Tibial artery (tissue), 4 donors: ENCODE measurements at regions not wholly inside any gene's neighbourhood (a gene's known extent, or its start where the extent isn't known, plus 50 kb on each side); places are given as distances from the start of the nearest gene placed in this dataset.
"Not testable (repeated sequence)": the region's sequence is repeated elsewhere in the genome, so short reads cannot be mapped to it uniquely, and the experiment has no call there.

ENCODE experiments used
- DNase-seq, 2 donors: peaks; one replicate each; pipeline ENCODE4 v3.0.0-alpha.2; 2019
- H3K27ac ChIP-seq, 2 donors: fragments of 200-600 bp; sonication (generic) in 1 of 2; 1 replicate in 1 of 2; 2 replicates in 1 of 2; pipeline ENCODE4 v1.5.1; 2018 to 2019; ENCODE audit warnings: mild to moderate bottlenecking in 1 of 2
- H3K27me3 ChIP-seq, 2 donors: fragments of 200-600 bp; sonication (generic) in 1 of 2; one replicate each; pipeline versions ENCODE4 v1.5.1 to v1.6.0; 2016 to 2019
- H3K36me3 ChIP-seq, 3 donors: fragments of 200-600 bp; sonication (generic) in 2 of 3; one replicate each; pipeline ENCODE4 v1.5.1; 2016 to 2019; ENCODE audit warnings: mild to moderate bottlenecking in 2 of 3
- H3K4me1 ChIP-seq, 4 donors: fragments of 200-600 bp; sonication (generic) in 2 of 4; 1 replicate in 3 of 4; 2 replicates in 1 of 4; pipeline ENCODE4 v1.5.1; 2016 to 2019
- H3K4me3 ChIP-seq, 2 donors: fragments of 200-600 bp; sonication (generic) in 1 of 2; 1 replicate in 1 of 2; 2 replicates in 1 of 2; pipeline ENCODE4 v1.5.1; 2018 to 2019; ENCODE audit warnings: mild to moderate bottlenecking in 2 of 2
- H3K9me3 ChIP-seq, 3 donors: fragments of 200-600 bp; sonication (generic) in 1 of 3; one replicate each; pipeline ENCODE4 v1.5.1; 2016 to 2019
- intact Hi-C: fragments of 100-400 bp; cut with DNase I; formaldehyde crosslinking; loops from one replicate; pipeline ENCODE4 v1.15.0; 2023; ENCODE audit warnings: low total_unique reads
- TF ChIP-seq, protein P1 (sequence below), 2 experiments: fragments of 200-600 bp in 1 of 2; fragments of 450-650 bp in 1 of 2; IDR thresholded peaks; one replicate each; pipeline ENCODE4 v1.5.1; 2017 to 2019; ENCODE audit warnings: antibody characterized with exemption in 2 of 2, mild to moderate bottlenecking in 1 of 2, moderate library complexity in 1 of 2

DNA sequence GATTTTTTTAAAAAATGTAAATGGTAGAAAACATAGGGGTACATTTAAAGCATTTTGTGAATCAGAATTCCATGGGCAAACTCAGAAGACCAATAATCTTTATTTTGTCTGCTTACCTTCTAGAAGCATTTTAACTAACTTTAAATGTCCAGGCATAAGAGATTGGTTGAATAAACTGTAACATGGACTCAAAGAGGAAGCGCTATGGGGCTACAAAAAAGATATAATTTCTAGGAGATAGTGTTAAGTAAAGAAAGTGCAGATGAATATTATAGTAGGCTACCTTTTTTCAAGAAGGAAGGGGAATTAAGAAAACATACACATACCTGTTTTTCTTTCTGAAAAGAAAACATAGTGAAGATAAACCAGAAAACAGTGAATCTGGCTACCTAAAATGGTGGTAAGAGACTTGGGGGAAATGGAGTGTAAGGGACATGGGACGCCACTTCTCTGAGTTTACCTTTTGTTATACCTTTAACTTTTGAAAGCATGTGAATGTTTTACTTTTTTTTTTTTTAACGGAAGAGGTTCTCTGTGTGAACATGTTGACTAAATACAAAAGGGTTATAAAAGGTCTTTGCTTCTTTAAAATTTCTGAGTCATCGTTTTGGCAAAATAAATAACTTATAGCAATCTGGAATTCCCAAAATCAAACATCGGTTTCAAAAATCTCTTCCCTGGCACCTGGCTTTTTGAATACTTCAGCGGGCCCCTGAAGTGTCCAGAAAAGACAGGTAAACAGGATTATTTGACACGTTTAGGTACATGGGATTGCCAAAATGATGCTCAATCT is 133.4 kb downstream of the OR2B2 start:
- no peak overlapping the region for H3K4me3 ChIP-seq
- intact Hi-C loops: no loop called here
- no peaks in the 10 kb centered on the region for H3K4me1 ChIP-seq
- no peaks in the 10 kb centered on the region for H3K9me3 ChIP-seq
- DNase-seq: no peak
- peaks cover 0 to 24% of the 10 kb centered on the region in 2 donors for H3K27me3 ChIP-seq
- H3K27ac ChIP-seq: no peak overlapping the region
- TF ChIP-seq, protein P1, sequence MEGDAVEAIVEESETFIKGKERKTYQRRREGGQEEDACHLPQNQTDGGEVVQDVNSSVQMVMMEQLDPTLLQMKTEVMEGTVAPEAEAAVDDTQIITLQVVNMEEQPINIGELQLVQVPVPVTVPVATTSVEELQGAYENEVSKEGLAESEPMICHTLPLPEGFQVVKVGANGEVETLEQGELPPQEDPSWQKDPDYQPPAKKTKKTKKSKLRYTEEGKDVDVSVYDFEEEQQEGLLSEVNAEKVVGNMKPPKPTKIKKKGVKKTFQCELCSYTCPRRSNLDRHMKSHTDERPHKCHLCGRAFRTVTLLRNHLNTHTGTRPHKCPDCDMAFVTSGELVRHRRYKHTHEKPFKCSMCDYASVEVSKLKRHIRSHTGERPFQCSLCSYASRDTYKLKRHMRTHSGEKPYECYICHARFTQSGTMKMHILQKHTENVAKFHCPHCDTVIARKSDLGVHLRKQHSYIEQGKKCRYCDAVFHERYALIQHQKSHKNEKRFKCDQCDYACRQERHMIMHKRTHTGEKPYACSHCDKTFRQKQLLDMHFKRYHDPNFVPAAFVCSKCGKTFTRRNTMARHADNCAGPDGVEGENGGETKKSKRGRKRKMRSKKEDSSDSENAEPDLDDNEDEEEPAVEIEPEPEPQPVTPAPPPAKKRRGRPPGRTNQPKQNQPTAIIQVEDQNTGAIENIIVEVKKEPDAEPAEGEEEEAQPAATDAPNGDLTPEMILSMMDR (IDR thresholded peaks at IDR 0.05): no peak
- no peaks in the 10 kb centered on the region for H3K36me3 ChIP-seq

DNA sequence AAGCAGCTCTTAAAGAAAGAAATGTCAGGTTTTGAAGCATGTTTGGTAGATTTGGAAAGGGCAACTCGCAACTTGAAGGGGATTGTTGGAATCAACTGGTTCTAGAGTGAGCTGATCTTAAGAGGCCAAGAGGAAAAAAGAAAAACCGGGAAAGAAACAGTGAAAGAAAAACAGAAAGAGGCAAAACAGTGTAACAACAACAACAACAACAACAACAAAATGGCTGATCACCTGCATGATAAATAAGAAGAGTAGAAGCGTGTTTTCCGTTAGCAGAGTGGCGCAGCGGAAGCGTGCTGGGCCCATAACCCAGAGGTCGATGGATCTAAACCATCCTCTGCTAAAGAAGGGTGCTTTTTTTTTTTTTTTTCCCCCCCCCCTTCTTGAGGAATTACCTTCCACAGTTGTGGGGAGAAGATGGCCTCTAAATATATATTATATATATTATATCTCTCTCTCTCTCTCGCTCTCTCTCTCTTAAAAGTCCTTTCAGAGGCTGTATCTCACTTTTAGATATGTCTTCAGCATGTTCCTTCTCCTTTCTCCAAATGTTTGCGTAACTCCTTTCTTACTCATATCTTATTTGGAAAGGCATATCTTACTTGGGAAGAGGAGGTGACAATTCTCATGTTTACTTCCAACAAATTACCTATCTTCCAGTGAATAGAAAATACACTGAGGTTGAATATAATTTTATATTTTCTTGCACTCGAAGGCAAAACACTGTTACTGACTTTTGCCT is 134.4 kb downstream of the OR2B2 start:
- Histone ChIP-seq H3K36me3 (no peaks in the 10 kb centered on the region), H3K27me3 (peaks cover 0 to 24% of the 10 kb centered on the region in 2 donors), H3K9me3 (no peaks in the 10 kb centered on the region), H3K4me3 (no peak overlapping the region), H3K27ac (no peak overlapping the region), H3K4me1 (peaks cover 0 to under 1% (median 0%) of the 10 kb centered on the region in 4 donors)
- intact Hi-C loops: no loop called here
- TF ChIP-seq, protein P1 (IDR thresholded peaks at IDR 0.05): no peak
- no peak for DNase-seq

DNA sequence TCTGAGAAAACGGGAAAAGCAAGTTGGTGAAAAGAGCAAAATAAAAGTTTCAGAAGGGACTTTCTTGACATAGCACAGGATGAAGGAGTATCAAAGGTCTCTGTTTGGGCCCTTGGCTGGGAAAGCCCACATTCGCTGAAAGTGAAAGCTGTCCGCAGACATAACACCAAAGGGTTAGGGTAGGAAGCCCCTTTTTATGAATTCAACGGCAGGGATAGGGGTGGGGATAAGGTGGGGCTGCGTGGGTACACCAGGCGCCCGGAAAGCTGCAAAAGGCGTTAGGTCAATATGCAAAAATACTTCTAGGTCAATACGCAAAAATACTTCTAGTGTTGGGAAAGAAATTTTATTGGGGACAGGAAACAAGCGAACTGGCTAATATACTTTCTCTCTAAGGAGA is 135.1 kb downstream of the OR2B2 start:
- H3K4me3 ChIP-seq: no peak overlapping the region
- H3K9me3 ChIP-seq: no peaks in the 10 kb centered on the region
- no peaks in the 10 kb centered on the region for H3K36me3 ChIP-seq
- H3K27ac ChIP-seq: no peak overlapping the region
- TF ChIP-seq, protein P1 (IDR thresholded peaks at IDR 0.05): no peak
- peaks cover 0 to 24% of the 10 kb centered on the region in 2 donors for H3K27me3 ChIP-seq
- peaks cover 0 to 7% (median 3%) of the 10 kb centered on the region in 4 donors for H3K4me1 ChIP-seq
- DNase-seq: no peak
- intact Hi-C loops: no loop called here

DNA sequence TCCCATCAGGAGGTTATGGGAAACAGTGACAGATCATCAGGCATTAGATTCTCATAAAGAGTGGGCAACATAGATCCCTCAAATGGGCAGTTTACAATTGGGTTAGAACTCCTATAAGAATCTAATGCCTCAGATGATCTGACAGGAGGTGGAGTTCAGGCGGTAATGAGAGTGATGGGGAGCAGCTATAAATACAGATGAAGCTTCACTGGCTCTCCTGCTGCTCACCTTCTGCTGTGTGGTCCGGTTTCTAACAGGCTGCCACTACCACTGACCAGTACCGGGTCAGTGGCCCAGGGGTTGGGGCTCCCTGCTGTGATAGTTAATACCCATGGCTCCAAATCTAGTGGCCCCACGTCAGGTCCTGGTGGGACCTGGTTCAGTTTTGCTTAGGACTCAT is 135.7 kb downstream of the OR2B2 start:
- no peak overlapping the region for H3K27ac ChIP-seq
- H3K36me3 ChIP-seq: no peaks in the 10 kb centered on the region
- no peak overlapping the region for H3K4me3 ChIP-seq
- peaks cover 0 to 26% of the 10 kb centered on the region in 2 donors for H3K27me3 ChIP-seq
- no peak for DNase-seq
- intact Hi-C loops: no loop called here
- H3K4me1 ChIP-seq: peaks cover 0 to 10% (median 4%) of the 10 kb centered on the region in 4 donors
- TF ChIP-seq, protein P1 (IDR thresholded peaks at IDR 0.05): no peak
- H3K9me3 ChIP-seq: no peaks in the 10 kb centered on the region

DNA sequence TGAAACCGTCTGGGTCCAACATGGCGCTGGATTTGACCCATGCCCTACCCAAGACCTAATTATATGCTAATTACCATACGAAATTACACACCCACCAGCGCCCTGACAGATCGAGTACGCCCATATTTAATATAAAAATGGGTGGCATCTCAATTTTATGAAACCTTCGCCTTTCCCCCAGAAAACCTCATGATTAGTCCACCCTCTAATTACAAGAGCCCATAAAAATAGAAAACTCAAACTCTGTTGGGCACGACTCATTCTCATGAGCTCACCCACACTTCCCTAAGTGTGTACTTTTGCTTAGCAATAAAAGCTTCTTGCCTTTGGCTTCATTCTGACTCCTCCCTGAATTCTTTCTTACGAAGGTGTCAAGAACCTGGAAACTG is 136.4 kb downstream of the OR2B2 start:
- peaks cover 0 to 10% (median 4%) of the 10 kb centered on the region in 4 donors for H3K4me1 ChIP-seq
- H3K9me3 ChIP-seq: no peaks in the 10 kb centered on the region
- DNase-seq: no peak
- H3K27me3 ChIP-seq: peaks cover 0 to 29% of the 10 kb centered on the region in 2 donors
- no peak overlapping the region for H3K27ac ChIP-seq
- intact Hi-C loops: no loop called here
- TF ChIP-seq, protein P1 (IDR thresholded peaks at IDR 0.05): no peak
- no peak overlapping the region for H3K4me3 ChIP-seq
- H3K36me3 ChIP-seq: no peaks in the 10 kb centered on the region

DNA sequence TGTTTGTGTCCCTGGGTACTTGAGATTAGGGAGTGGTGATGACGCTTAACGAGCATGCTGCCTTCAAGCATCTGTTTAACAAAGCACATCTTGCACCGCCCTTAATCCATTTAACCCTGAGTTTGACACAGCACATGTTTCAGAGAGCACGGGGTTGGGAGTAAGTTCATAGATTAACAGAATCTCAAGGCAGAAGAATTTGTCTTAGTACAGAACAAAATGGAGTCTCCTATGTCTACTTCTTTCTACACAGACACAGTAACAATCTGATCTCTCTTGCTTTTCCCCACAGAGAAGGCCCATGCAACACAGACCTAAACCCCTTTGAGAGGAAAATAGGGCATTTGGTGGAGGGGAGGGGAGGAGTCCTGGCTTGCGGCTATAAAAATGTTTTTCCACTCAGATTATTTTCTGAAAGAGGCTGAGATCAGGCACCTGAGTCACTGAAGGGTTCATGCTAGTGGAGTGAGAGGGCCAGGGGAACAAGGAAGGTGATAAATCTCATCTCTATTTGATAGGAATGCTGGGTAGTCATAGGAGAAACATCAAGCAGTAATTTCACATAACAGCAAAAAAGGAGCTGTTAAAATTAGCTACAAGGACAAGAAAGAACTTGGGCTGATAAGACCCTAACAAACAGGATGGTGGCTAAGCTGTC is 136.9 kb downstream of the OR2B2 start:
- H3K4me3 ChIP-seq, DNase-seq, H3K27ac ChIP-seq, H3K36me3 ChIP-seq, H3K4me1 ChIP-seq, H3K9me3 ChIP-seq, intact Hi-C loops: not testable (repeated sequence)
- peaks cover 0 to 30% of the 10 kb centered on the region in 2 donors for H3K27me3 ChIP-seq

DNA sequence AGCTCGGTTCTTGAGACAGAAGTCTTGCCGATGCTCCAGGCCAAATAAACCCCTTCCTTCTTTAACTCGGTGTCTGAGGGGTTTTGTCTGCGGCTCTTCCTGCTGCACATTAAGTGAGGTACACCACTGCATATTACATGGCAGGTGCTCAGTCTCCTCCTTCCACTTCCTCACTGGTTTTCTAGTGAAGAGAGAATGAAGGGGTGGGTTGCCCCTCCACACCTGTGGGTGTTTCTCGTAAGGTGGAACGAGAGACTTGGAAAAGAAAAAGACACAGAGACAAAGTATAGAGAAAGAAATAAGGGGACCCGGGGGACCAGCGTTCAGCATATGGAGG is 138.0 kb downstream of the OR2B2 start:
- DNase-seq, H3K4me3 ChIP-seq, H3K4me1 ChIP-seq, H3K36me3 ChIP-seq, intact Hi-C loops, H3K9me3 ChIP-seq, H3K27ac ChIP-seq: not testable (repeated sequence)
- H3K27me3 ChIP-seq: peaks cover 0 to 35% of the 10 kb centered on the region in 2 donors

DNA sequence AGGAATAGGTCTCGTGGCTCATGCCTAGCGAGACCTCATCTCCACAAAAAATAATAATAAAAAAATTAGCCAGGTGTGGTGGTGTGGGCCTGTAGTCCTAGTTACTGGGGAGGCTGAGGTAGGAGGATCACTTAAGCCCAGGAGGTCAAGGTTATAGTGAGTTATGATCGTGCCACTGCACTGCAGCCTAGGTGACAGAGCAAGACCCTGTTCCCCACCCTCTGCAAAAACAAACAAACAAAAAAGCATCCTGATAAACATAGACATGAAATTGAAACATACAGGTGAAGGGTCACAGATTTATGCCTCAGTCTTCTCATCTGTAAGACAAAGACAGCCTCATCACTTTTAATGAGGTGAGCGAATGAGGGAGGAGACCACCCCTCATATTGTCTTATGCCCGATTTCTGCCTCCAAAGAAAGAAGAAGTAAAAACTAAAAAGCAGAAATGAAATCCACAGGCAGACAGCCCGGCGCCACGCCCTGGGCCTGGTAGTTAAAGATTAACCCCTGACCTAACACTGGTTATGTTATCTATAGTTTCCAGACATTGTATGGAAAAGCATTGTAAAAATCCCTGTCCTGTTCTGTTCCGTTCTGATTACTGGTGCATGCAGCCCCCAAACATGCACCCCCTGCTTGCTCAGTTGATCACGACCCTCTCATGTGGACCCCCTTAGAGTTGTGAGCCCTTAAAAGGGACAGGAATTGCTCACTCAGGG is 138.5 kb downstream of the OR2B2 start:
- DNase-seq: not testable (repeated sequence)

More for the DNA sequence above, 138.5 kb downstream of the OR2B2 start:
- not testable (repeated sequence) for H3K9me3 ChIP-seq, H3K4me1 ChIP-seq, H3K36me3 ChIP-seq, H3K27ac ChIP-seq, H3K4me3 ChIP-seq
- H3K27me3 ChIP-seq: peaks cover 0 to 38% of the 10 kb centered on the region in 2 donors
- intact Hi-C loops: loop anchor here (2.0 kb wide), 1 partner anchor 121 kb away; no protein-coding TSS in a partner anchor
